GM19239 (cell line): ENCODE measurements at regions not wholly inside any gene's neighbourhood (a gene's known extent, or its start where the extent isn't known, plus 50 kb on each side); places are given as distances from the start of the nearest gene placed in this dataset.
"Not testable (repeated sequence)": the region's sequence is repeated elsewhere in the genome, so short reads cannot be mapped to it uniquely, and the experiment has no call there.

Experiments used
- DNase-seq: peaks from one replicate; pipeline ENCODE4 v3.0.0; 2011; ENCODE audit warnings: low spot score; ENCODE audit not compliant: insufficient read length
- FAIRE-seq: peaks from 2 replicates; lab custom pipeline; 2011; peaks lifted over from hg19 to GRCh38; lab: Jason Lieb, UNC

GRCh38 chr2:39879001-39879400 lies 99.9 kb upstream of the THUMPD2 start:
- FAIRE-seq, DNase-seq: not testable (repeated sequence)

GRCh38 chr2:39875914-39876267 lies 96.8 kb upstream of the THUMPD2 start:
- no peak for DNase-seq
- FAIRE-seq: no peak

GRCh38 chr2:39875182-39875913 lies 96.3 kb upstream of the THUMPD2 start:
- FAIRE-seq (no peak), DNase-seq (no peak)

GRCh38 chr2:39874236-39874635 lies 95.2 kb upstream of the THUMPD2 start:
- FAIRE-seq (no peak), DNase-seq (no peak)

- FAIRE-seq: no peak
- DNase-seq: no peak
Observed at GRCh38 chr2:39873586-39873985, 94.5 kb upstream of the THUMPD2 start.

GRCh38 chr2:39872748-39873147 lies 93.7 kb upstream of the THUMPD2 start:
- DNase-seq (no peak), FAIRE-seq (no peak)

GRCh38 chr2:39871291-39871761 lies 92.3 kb upstream of the THUMPD2 start:
- FAIRE-seq: no peak
- DNase-seq: no peak

GRCh38 chr2:39870871-39871270 lies 91.8 kb upstream of the THUMPD2 start:
- DNase-seq (no peak), FAIRE-seq (no peak)

GRCh38 chr2:39867268-39867667 lies 88.2 kb upstream of the THUMPD2 start:
- no peak for FAIRE-seq
- DNase-seq: no peak

GRCh38 chr2:39865751-39866150 lies 86.7 kb upstream of the THUMPD2 start:
- FAIRE-seq (no peak), DNase-seq (no peak)

- not testable (repeated sequence) for DNase-seq, FAIRE-seq
Observed at GRCh38 chr2:39863672-39864071, 84.6 kb upstream of the THUMPD2 start.

- FAIRE-seq (no peak), DNase-seq (no peak)
Observed at GRCh38 chr2:39860538-39860937, 81.5 kb upstream of the THUMPD2 start.

GRCh38 chr2:39858677-39859076 lies 79.6 kb upstream of the THUMPD2 start:
- FAIRE-seq (no peak), DNase-seq (no peak)

- FAIRE-seq (no peak), DNase-seq (no peak)
Observed at GRCh38 chr2:39855856-39856255, 76.8 kb upstream of the THUMPD2 start.

GRCh38 chr2:39854771-39855170 lies 75.7 kb upstream of the THUMPD2 start:
- no peak for DNase-seq
- no peak for FAIRE-seq

GRCh38 chr2:39852831-39853230 lies 73.8 kb upstream of the THUMPD2 start:
- DNase-seq (no peak), FAIRE-seq (no peak)

- FAIRE-seq: peak; percentile 59
- no peak for DNase-seq
Observed at GRCh38 chr2:39851651-39852110, 72.6 kb upstream of the THUMPD2 start.

GRCh38 chr2:39851251-39851650 lies 72.2 kb upstream of the THUMPD2 start:
- DNase-seq (no peak), FAIRE-seq (no peak)

- DNase-seq: no peak
- no peak for FAIRE-seq
Observed at GRCh38 chr2:39849982-39850526, 71.0 kb upstream of the THUMPD2 start.

- no peak for FAIRE-seq
- DNase-seq: no peak
Observed at GRCh38 chr2:39849064-39849463, 70.0 kb upstream of the THUMPD2 start.

GRCh38 chr2:39845460-39846146 lies 66.5 kb upstream of the THUMPD2 start:
- no peak for DNase-seq

More at GRCh38 chr2:39845460-39846146, 66.5 kb upstream of the THUMPD2 start:
- FAIRE-seq: no peak
